Activated CD8-positive, alpha-beta T cell treated with anti-CD3 and anti-CD28 coated beads for 36 hours (primary cell): ENCODE measurements at regions not wholly inside any gene's neighbourhood (a gene's known extent, or its start where the extent isn't known, plus 50 kb on each side); places are given as distances from the start of the nearest gene placed in this dataset.

Source experiments
- ATAC-seq: fragments of 200-7000 bp; cut with Tn5 transposase; one replicate; pipeline ENCODE4 v1.10.0; 2021; ENCODE audit warnings: mild to moderate bottlenecking, moderate library complexity
- CTCF ChIA-PET: fragments of 350-600 bp; sonication (Branson Sonifier 250); formaldehyde crosslinking; loops from one replicate; lab custom pipeline; 2021; ENCODE audit warnings: antibody characterized with exemption; lab: Charles Lee
- POLR2A ChIA-PET: fragments of 350-600 bp; sonication (Branson Sonifier 250); formaldehyde crosslinking; loops from one replicate; lab custom pipeline; 2021; ENCODE audit warnings: antibody characterized with exemption; lab: Charles Lee
- DNase-seq: peaks from one replicate; pipeline ENCODE4 v3.0.0-alpha.2; 2020
- H3K27ac Mint-ChIP-seq: one replicate; pipeline ENCODE4 v1.8.0; 2021; ENCODE audit warnings: mild to moderate bottlenecking, mixed read lengths
- H3K27me3 Mint-ChIP-seq: one replicate; pipeline ENCODE4 v1.8.0; 2021; ENCODE audit warnings: mixed read lengths
- H3K36me3 Mint-ChIP-seq: one replicate; pipeline ENCODE4 v1.8.0; 2021; ENCODE audit warnings: low read depth, mixed read lengths
- H3K4me1 Mint-ChIP-seq: one replicate; pipeline ENCODE4 v1.8.0; 2021; ENCODE audit warnings: low read depth, mixed read lengths
- H3K4me3 Mint-ChIP-seq: one replicate; pipeline ENCODE4 v1.8.0; 2021; ENCODE audit warnings: mild to moderate bottlenecking, moderate library complexity, mixed read lengths
- H3K9me3 Mint-ChIP-seq: one replicate; pipeline ENCODE4 v1.8.0; 2021; ENCODE audit warnings: mixed read lengths
- CTCF ChIP-seq: fragments of 200-600 bp; IDR thresholded peaks from one replicate; pipeline ENCODE4 v1.8.0; 2022; ENCODE audit warnings: antibody characterized with exemption, mild to moderate bottlenecking
- intact Hi-C: fragments of 100-400 bp; cut with micrococcal nuclease; formaldehyde crosslinking; loops from one replicate; pipeline ENCODE4 v1.10.0; 2022

GRCh38 chr2:788227-789032, 111.2 kb upstream of the TMEM18 start:
- no peak for ATAC-seq

DNA sequence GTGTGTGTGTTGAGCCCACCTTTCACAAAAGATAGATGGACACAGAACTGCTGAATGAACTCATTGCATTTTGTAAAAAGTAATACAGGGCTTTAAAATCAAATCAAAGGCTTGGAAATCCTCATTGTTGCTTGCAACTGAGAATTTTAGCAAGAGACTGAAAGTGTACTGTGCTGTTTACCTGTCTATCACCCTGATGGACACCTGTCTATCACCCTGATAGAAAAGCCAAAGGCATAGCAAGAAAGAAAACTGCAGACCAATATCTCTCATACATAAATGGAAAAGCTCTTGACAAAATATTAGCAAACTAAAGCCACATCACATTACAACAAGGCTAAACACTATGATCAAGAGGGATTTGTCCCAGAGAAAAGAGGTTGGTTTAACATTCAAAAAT, 107.5 kb upstream of the TMEM18 start:
- no peaks in the 10 kb centered on the region for H3K4me1 Mint-ChIP-seq
- ATAC-seq, result no peak
- H3K36me3 Mint-ChIP-seq, result no peaks in the 10 kb centered on the region
- POLR2A ChIA-PET, result no interaction called here
- no peak overlapping the region for H3K27ac Mint-ChIP-seq
- no peak for DNase-seq
- H3K27me3 Mint-ChIP-seq, result peaks cover 4% of the 10 kb centered on the region
- intact Hi-C loops, result no loop called here
- peaks cover 3% of the 10 kb centered on the region for H3K9me3 Mint-ChIP-seq
- no peak for TF ChIP-seq CTCF
- CTCF ChIA-PET, result no interaction called here
- no peak overlapping the region for H3K4me3 Mint-ChIP-seq

More at GRCh38 chr2:788227-789032, 111.2 kb upstream of the TMEM18 start:
- Mint-ChIP-seq H3K27me3 (no peaks in the 10 kb centered on the region), H3K4me3 (no peak overlapping the region), H3K9me3 (peaks cover 3% of the 10 kb centered on the region), H3K4me1 (no peaks in the 10 kb centered on the region), H3K36me3 (no peaks in the 10 kb centered on the region), H3K27ac (no peak overlapping the region)
- no peak for DNase-seq
- intact Hi-C loops, result no loop called here
- TF ChIP-seq CTCF, result no peak
- POLR2A ChIA-PET, result no interaction called here
- CTCF ChIA-PET, result no interaction called here

DNA sequence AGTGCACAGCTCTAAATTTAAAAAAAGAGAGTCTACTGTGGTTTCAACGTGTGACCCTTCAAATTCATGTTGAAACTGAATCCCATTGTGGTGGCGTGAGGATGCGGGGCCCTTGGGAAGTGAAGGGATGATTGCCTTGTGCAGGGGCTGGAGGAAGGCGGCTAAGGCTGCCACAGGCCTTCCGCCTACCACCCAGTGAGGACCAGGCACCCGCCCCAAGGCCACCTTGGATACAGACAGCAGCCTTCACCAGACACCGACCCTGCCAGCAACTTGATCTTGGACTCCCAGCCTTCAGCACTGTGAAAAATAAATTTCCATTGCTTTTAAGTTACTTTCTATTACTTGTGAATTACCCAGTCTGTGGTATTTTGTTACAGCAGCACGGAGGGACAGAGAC, 103.4 kb upstream of the TMEM18 start:
- Mint-ChIP-seq H3K27me3 (peaks cover 4% of the 10 kb centered on the region), H3K27ac (no peak overlapping the region), H3K9me3 (peaks cover 1% of the 10 kb centered on the region), H3K36me3 (no peaks in the 10 kb centered on the region), H3K4me1 (no peaks in the 10 kb centered on the region), H3K4me3 (no peak overlapping the region)
- DNase-seq (no peak), ATAC-seq (no peak)
- intact Hi-C loops, result no loop called here
- ChIA-PET POLR2A (interaction anchor here (1.1 kb wide), 1 partner anchor 10 kb away, joined by 3 read pairs; no protein-coding TSS in a partner anchor), CTCF (no interaction called here)
- no peak for TF ChIP-seq CTCF

DNA sequence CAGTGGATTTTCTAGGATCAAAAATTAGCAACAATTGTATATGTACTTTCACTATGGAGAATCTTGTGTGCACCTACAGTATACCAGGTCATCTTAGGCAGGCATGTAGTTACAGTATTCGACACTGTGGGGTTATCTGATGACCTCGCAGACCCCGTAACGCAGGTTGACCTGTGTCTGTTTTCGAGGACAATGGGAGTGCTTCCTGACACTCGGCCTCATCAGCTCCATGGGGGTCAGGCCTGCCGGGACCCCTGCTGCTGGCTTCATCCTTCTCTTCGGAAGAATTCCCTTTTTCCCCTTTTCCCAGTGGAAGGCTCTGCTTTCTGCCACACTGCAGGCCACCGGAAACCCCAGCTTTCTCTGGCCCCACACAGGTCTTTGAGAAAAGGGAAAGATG, 102.8 kb upstream of the TMEM18 start:
- peaks cover 4% of the 10 kb centered on the region for H3K27me3 Mint-ChIP-seq
- H3K4me1 Mint-ChIP-seq, result no peaks in the 10 kb centered on the region
- H3K36me3 Mint-ChIP-seq, result no peaks in the 10 kb centered on the region
- DNase-seq, result no peak
- ChIA-PET CTCF (no interaction called here), POLR2A (no interaction called here)
- TF ChIP-seq CTCF, result no peak
- no peak overlapping the region for H3K27ac Mint-ChIP-seq
- intact Hi-C loops, result no loop called here
- no peak overlapping the region for H3K4me3 Mint-ChIP-seq
- ATAC-seq, result no peak
- peaks cover 1% of the 10 kb centered on the region for H3K9me3 Mint-ChIP-seq

DNA sequence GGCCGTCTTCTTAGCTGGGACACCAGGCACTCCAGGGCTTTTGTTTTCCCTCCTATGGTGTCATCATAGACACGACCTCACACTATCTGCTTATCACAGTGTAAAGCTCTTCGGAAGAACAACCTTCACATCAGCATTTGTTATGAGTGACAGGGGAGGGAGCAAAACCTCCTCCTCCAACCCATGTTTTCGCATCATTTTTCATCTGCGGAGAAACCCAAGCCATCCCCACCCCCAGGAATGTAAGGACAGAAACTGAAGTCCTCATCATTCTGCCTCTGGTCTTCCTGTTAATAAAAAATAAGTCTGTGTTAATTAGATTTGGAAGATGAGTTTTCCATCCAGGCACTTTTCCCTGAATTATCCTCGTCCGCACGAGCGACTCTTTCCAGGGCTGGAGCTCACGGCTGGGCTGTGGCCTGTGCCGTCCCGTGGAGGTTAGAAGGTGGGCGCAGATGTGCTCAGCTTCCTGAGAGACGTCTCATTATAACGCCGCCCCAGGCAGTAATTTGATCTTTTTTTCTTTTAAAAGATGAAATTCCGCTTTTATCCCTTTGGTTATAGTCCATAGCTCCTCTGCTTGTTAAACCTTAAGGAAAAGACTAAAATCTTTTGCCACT, 101.6 kb upstream of the TMEM18 start:
- no peak for DNase-seq
- intact Hi-C loops, result no loop called here
- Mint-ChIP-seq H3K27me3 (peaks cover 4% of the 10 kb centered on the region), H3K27ac (no peak overlapping the region), H3K4me3 (no peak overlapping the region), H3K36me3 (no peaks in the 10 kb centered on the region), H3K4me1 (no peaks in the 10 kb centered on the region), H3K9me3 (peaks cover 1% of the 10 kb centered on the region)
- ChIA-PET CTCF (interaction anchor here (0.6 kb wide), 1 partner anchor 35 kb away, joined by 3 read pairs; no protein-coding TSS in a partner anchor), POLR2A (no interaction called here)
- ATAC-seq, result no peak
- no peak for TF ChIP-seq CTCF
